BE2C (cell line): ENCODE measurements at regions not wholly inside any gene's neighbourhood (a gene's known extent, or its start where the extent isn't known, plus 50 kb on each side); places are given as distances from the start of the nearest gene placed in this dataset.
"Not testable (repeated sequence)": the region's sequence is repeated elsewhere in the genome, so short reads cannot be mapped to it uniquely, and the experiment has no call there.

Experiments used
- DNase-seq: peaks from one replicate; pipeline ENCODE4 v3.0.0-alpha.2; 2020
- H3K27me3 ChIP-seq: fragments of 250-450 bp; sonication (Bioruptor Pico); 2 replicates; pipeline ENCODE4 v1.5.1; 2020; ENCODE audit warnings: mild to moderate bottlenecking
- H3K36me3 ChIP-seq: fragments of 250-450 bp; sonication (Bioruptor Pico); 2 replicates; pipeline ENCODE4 v1.5.1; 2020; ENCODE audit warnings: mild to moderate bottlenecking
- H3K4me1 ChIP-seq: fragments of 250-450 bp; sonication (Bioruptor Pico); 2 replicates; pipeline ENCODE4 v1.5.1; 2020
- H3K4me3 ChIP-seq: 2 replicates; pipeline ENCODE4 v1.5.1; 2011; ENCODE audit warnings: low read depth, low read length
- H3K9me3 ChIP-seq: fragments of 250-450 bp; sonication (Bioruptor Pico); 2 replicates; pipeline ENCODE4 v1.5.1; 2020
- TF ChIP-seq, protein P1 (sequence below): IDR thresholded peaks from 2 replicates; pipeline ENCODE4 v1.5.1; 2012; ENCODE audit warnings: mild to moderate bottlenecking, low read depth, low read length

- Histone ChIP-seq H3K4me3 (no peak overlapping the region), H3K27me3 (peaks cover 23% of the 10 kb centered on the region), H3K36me3 (no peaks in the 10 kb centered on the region), H3K9me3 (no peaks in the 10 kb centered on the region), H3K4me1 (no peaks in the 10 kb centered on the region)
- DNase-seq = no peak
- TF ChIP-seq, protein P1, sequence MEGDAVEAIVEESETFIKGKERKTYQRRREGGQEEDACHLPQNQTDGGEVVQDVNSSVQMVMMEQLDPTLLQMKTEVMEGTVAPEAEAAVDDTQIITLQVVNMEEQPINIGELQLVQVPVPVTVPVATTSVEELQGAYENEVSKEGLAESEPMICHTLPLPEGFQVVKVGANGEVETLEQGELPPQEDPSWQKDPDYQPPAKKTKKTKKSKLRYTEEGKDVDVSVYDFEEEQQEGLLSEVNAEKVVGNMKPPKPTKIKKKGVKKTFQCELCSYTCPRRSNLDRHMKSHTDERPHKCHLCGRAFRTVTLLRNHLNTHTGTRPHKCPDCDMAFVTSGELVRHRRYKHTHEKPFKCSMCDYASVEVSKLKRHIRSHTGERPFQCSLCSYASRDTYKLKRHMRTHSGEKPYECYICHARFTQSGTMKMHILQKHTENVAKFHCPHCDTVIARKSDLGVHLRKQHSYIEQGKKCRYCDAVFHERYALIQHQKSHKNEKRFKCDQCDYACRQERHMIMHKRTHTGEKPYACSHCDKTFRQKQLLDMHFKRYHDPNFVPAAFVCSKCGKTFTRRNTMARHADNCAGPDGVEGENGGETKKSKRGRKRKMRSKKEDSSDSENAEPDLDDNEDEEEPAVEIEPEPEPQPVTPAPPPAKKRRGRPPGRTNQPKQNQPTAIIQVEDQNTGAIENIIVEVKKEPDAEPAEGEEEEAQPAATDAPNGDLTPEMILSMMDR = no peak
These were observed 92.7 kb upstream of the GPR12 start for GRCh38 chr13:26853323-26853722.

- no peaks in the 10 kb centered on the region for H3K9me3 ChIP-seq
- H3K4me3 ChIP-seq = no peak overlapping the region
- no peak for DNase-seq
- H3K27me3 ChIP-seq = peaks cover 8% of the 10 kb centered on the region
- no peaks in the 10 kb centered on the region for H3K36me3 ChIP-seq
- no peaks in the 10 kb centered on the region for H3K4me1 ChIP-seq
- TF ChIP-seq, protein P1 = no peak
These were observed 86.7 kb upstream of the GPR12 start for GRCh38 chr13:26847281-26847680.

- not testable (repeated sequence) for H3K4me1 ChIP-seq, DNase-seq, H3K9me3 ChIP-seq, H3K4me3 ChIP-seq, H3K36me3 ChIP-seq
- H3K27me3 ChIP-seq = peaks cover 15% of the 10 kb centered on the region
These were observed 84.5 kb upstream of the GPR12 start for GRCh38 chr13:26845063-26845462.

DNA sequence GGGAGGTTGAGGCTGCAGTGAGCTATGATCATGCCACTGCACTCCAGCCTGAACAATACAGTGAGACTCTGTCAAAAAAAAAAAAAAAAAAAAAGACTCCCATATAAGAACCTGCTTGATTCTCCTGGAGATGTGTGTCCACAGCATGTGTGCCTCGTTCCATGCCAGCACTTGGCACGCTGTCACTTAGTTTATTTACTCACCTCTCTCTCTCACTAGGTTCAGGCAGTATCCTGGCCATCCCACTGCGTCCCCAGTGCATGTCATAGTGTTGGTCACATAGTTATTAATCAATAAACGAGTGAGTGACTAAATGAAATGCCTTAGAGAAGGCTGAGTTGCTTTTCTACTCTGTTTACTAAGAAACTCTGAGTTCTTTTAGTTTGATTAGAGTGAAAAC lies 79.1 kb upstream of the GPR12 start:
- H3K27me3 ChIP-seq = peaks cover 7% of the 10 kb centered on the region; the same call in 1 of the 2 replicates
- no peaks in the 10 kb centered on the region for H3K36me3 ChIP-seq
- no peaks in the 10 kb centered on the region for H3K9me3 ChIP-seq
- TF ChIP-seq, protein P1 = no peak
- H3K4me3 ChIP-seq = no peak overlapping the region
- H3K4me1 ChIP-seq = no peaks in the 10 kb centered on the region
- DNase-seq = no peak

DNA sequence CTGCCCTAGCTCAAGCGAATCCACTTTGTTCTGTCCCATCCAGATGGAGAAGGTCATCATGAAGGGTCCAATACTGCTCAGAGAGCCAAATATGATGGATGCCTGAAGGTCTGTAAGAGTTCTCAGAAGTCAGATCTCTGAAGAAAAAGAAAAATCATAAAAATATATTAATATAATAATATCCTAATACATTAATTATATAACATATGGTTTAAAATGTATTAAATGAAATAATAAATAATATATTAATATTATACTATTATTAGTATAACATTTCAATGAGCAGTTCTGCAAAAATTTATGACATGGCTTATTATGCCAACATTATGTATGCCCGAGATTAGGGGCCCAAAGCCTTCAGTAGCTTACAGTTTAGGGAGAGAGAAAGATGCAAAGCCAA lies 78.2 kb upstream of the GPR12 start:
- Histone ChIP-seq H3K9me3 (no peaks in the 10 kb centered on the region), H3K4me3 (no peak overlapping the region), H3K36me3 (no peaks in the 10 kb centered on the region), H3K4me1 (no peaks in the 10 kb centered on the region), H3K27me3 (peaks cover 7% of the 10 kb centered on the region; the same call in 1 of the 2 replicates)
- no peak for DNase-seq
- TF ChIP-seq, protein P1 = no peak

DNA sequence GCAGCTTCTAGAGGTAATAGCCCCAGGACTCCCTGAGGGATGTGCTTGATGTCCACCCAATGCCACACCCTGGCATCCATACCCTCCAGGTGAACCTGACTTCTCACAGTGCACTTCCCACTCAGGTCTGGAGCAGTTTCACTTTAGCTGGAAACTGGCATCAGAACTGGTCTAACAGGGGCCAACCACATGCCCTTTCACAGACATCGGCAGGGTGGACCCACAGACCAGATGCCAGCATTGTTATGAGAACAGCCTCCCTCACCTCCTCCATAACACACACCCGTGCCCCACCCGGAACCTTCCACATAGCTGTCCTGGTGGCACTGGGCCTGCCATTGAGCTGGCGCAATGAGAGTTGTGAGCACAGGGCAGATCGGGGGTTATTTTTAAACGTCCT lies 77.4 kb upstream of the GPR12 start:
- TF ChIP-seq, protein P1 = no peak
- no peak for DNase-seq
- H3K4me3 ChIP-seq = no peak overlapping the region
- no peaks in the 10 kb centered on the region for H3K36me3 ChIP-seq
- H3K9me3 ChIP-seq = no peaks in the 10 kb centered on the region
- H3K4me1 ChIP-seq = no peaks in the 10 kb centered on the region
- peaks cover 7% of the 10 kb centered on the region; the same call in 1 of the 2 replicates for H3K27me3 ChIP-seq

DNA sequence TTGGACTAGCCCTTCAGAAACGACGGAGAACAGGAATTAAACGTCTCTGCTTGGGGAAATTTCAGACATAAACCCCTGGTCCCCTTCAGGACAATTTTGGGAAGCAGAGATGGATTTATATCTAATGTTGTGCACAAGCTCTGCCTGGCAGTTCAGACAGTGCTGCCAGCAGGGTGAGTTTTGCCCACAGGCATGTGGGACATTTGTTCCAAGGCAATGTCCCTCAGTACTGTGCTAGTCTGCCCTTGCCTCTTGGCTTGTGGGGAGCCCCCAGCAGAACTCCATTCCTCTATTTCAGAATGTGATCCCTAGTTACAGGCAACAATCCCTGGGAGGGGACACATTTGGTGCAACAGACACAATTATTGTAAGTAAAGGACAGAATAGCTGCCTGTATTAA lies 76.5 kb upstream of the GPR12 start:
- peaks cover 7% of the 10 kb centered on the region; the same call in 1 of the 2 replicates for H3K27me3 ChIP-seq
- H3K4me3 ChIP-seq = no peak overlapping the region
- no peaks in the 10 kb centered on the region for H3K9me3 ChIP-seq
- no peaks in the 10 kb centered on the region for H3K4me1 ChIP-seq
- H3K36me3 ChIP-seq = no peaks in the 10 kb centered on the region
- DNase-seq = no peak
- TF ChIP-seq, protein P1 = no peak
